ENCODE measurements at regions not wholly inside any gene's neighbourhood (a gene's known extent, or its start where the extent isn't known, plus 50 kb on each side); places are given as distances from the start of the nearest gene placed in this dataset.

- no peak for TF ChIP-seq POLR2A (IDR thresholded peaks at IDR 0.05; ENCODE audit: low read length)
- TF ChIP-seq GATA1 (IDR thresholded peaks at IDR 0.05; ENCODE audit: low read depth, low read length): no peak
Measured at GRCh38 chr9:11946531-11946930, 746.7 kb upstream of the TYRP1 start.
